GM19372 (cell line): ENCODE measurements at regions not wholly inside any gene's neighbourhood (a gene's known extent, or its start where the extent isn't known, plus 50 kb on each side); places are given as distances from the start of the nearest gene placed in this dataset.
A peak's percentile ranks its signal among the peaks of the same experiment; 100 is the strongest.
"Not testable (repeated sequence)": the region's sequence is repeated elsewhere in the genome, so short reads cannot be mapped to it uniquely, and the experiment has no call there.

ENCODE experiments used
- ATAC-seq: cut with Tn5 transposase; IDR thresholded peaks from one replicate; pipeline ENCODE4 v1.9.1; 2021; ENCODE audit warnings: mild to moderate bottlenecking, low read depth, moderate library complexity; ENCODE audit not compliant: unreplicated experiment

- ATAC-seq, result peak; percentile 86
Observed at GRCh38 chr5:68070591-68071281, 144.8 kb upstream of the PIK3R1 start.

GRCh38 chr5:68067976-68068603 lies 147.5 kb upstream of the PIK3R1 start:
- ATAC-seq, result no peak

GRCh38 chr5:68067291-68067690 lies 148.3 kb upstream of the PIK3R1 start:
- no peak for ATAC-seq

DNA sequence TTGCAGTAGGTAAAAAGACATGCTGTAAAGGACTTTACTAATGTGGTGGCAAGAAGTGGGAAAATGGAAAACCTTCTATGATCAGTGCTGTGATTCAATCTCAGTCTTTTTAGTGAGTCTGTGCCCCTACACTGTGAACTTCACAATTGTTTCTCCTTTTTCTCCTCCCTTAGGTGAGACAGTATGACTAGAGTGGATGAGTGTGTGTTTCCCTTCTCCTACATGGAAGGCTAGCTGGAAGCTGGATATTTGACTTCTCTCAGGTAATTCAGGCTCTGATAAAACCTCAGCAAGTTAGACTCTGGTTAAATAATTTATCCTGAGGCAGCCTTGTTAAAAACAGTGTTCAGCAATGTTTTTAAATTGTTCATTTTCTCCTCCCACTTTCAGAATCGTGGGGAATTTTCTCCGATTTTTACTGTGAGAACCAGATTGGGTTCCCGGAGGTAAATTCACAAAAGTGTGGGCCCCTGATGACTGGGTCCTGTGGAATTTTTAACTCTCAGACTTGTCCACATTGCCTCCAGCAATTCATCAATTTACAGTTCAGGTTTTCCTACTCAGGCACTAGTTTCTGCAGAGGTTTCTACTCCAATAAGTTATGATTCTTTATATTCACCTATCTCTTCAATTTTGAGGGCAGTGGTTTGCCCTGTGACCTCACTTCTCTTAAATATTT lies 149.1 kb upstream of the PIK3R1 start:
- no peak for ATAC-seq

GRCh38 chr5:68065321-68065720 lies 150.2 kb upstream of the PIK3R1 start:
- not testable (repeated sequence) for ATAC-seq

- no peak for ATAC-seq
Observed at GRCh38 chr5:68060382-68060781, 155.2 kb upstream of the PIK3R1 start.

GRCh38 chr5:68057191-68057590 lies 158.4 kb upstream of the PIK3R1 start:
- no peak for ATAC-seq

DNA sequence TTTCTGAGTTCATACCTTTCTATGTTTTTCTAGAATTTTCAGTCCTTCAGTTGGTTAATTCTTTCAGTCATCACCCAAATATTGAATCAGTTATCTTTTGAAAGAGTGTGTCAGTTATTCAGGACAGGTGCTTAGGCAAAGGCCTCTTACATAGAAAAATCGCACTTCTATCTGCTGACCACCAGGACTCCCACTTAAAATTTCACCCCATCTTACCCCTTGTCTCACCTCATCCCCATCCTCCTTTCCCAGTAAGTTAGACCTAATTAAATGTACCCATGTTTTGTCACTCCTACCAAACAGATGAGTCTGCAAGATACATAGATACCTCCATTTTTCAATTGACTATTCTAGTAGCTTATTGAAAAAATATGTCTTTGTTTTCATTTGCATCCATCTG lies 159.9 kb upstream of the PIK3R1 start:
- no peak for ATAC-seq

- ATAC-seq, result no peak
Observed at GRCh38 chr5:68054638-68055037, 160.9 kb upstream of the PIK3R1 start.

DNA sequence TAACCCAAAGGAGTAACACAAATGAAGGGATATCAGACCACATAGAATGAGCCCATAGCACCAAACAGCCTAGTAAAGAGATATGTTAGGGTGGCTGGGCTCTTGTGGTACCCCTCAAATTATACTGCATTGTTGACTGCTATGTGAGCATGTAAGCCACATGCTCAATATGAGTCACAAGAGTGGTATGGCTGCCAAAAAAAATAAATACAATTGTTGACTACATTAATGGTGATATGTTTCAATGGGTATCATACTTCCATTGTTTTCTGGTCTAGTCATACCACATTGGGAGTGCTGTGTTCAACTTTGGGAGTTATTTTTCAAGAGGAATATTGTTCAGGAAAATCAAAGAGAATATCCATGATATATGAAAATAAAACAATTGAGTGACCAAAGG lies 162.4 kb upstream of the PIK3R1 start:
- no peak for ATAC-seq

GRCh38 chr5:68049053-68049713 lies 166.4 kb upstream of the PIK3R1 start:
- no peak for ATAC-seq

GRCh38 chr5:68048516-68048915 lies 167.0 kb upstream of the PIK3R1 start:
- no peak for ATAC-seq

GRCh38 chr5:68048054-68048453 lies 167.5 kb upstream of the PIK3R1 start:
- not testable (repeated sequence) for ATAC-seq

- ATAC-seq, result no peak
Observed at GRCh38 chr5:68047035-68047434, 168.5 kb upstream of the PIK3R1 start.

DNA sequence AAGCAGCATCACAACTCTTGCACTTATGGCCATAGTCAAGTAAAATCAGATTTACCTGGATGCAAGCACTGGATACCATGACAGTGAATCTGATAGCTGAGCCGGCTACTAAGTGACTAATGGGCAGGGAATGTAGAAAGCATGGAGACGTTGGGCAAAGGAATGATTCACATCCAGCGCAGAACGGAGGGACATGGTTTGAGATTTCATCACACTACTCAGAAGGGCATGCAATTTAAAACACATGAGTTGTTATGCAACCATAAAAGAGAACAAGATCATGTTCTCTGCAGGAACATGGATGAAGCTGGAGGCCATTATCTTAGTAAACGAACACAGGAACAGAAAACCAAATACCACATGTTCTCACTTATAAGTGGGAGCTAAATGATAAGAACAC lies 169.1 kb upstream of the PIK3R1 start:
- no peak for ATAC-seq

DNA sequence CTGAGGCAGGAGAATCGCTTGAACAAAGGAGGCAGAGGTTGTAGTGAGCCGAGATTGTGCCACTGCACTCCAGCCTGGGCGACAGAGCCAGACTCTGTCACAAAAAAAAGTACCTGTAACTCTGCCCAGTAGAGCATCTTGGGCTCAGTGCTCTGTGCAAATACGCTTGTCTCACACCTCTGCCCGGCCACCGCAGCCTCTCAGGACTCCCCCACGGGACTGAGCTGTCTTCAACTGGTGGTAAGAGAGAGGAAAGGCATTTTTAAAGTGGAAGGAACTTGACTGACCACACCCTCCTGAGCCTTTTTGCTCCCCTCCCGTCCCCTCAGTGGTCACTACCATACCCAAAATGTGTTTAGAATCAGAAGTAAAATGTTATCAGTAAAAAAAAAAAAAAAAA lies 174.3 kb upstream of the PIK3R1 start:
- peak; percentile 86 for ATAC-seq

- ATAC-seq, result no peak
Observed at GRCh38 chr5:68037546-68037945, 178.0 kb upstream of the PIK3R1 start.

GRCh38 chr5:68033961-68034571 lies 181.5 kb upstream of the PIK3R1 start:
- no peak for ATAC-seq

- no peak for ATAC-seq
Observed at GRCh38 chr5:68033029-68033428, 182.5 kb upstream of the PIK3R1 start.

GRCh38 chr5:68032216-68032762 lies 183.3 kb upstream of the PIK3R1 start:
- no peak for ATAC-seq
